GM23248 (cell line): ENCODE measurements at regions not wholly inside any gene's neighbourhood (a gene's known extent, or its start where the extent isn't known, plus 50 kb on each side); places are given as distances from the start of the nearest gene placed in this dataset.

Experiments
- DNase-seq: peaks from one replicate; pipeline ENCODE4 v3.0.0-alpha.2; 2015
- H2AFZ ChIP-seq: fragments of 200-600 bp; sonication (generic); 2 replicates; pipeline ENCODE4 v1.6.1; 2016; ENCODE audit warnings: antibody characterized with exemption
- H3F3A ChIP-seq: fragments of 200-600 bp; sonication (generic); 2 replicates; pipeline ENCODE4 v1.6.1; 2016; ENCODE audit warnings: mild to moderate bottlenecking, antibody characterized with exemption, mixed run types; ENCODE audit not compliant: insufficient read depth
- H3K27ac ChIP-seq: fragments of 200-600 bp; sonication (generic); 2 replicates; pipeline ENCODE4 v1.5.1; 2016; ENCODE audit warnings: mild to moderate bottlenecking
- H3K27me3 ChIP-seq: fragments of 200-600 bp; sonication (generic); replicated peaks from 2 replicates; pipeline ENCODE4 v1.6.1; 2016; ENCODE audit warnings: mild to moderate bottlenecking; ENCODE audit not compliant: insufficient read depth
- H3K36me3 ChIP-seq: fragments of 200-600 bp; sonication (generic); 2 replicates; pipeline ENCODE4 v1.6.1; 2016; ENCODE audit warnings: low read depth, mild to moderate bottlenecking
- H3K4me1 ChIP-seq: fragments of 200-600 bp; sonication (generic); 2 replicates; pipeline ENCODE4 v1.6.1; 2016; ENCODE audit warnings: mild to moderate bottlenecking; ENCODE audit not compliant: insufficient read depth
- H3K4me2 ChIP-seq: fragments of 200-600 bp; sonication (generic); one replicate; pipeline ENCODE4 v1.6.1; 2016; ENCODE audit warnings: mild to moderate bottlenecking; ENCODE audit not compliant: unreplicated experiment
- H3K4me3 ChIP-seq: fragments of 200-600 bp; sonication (generic); 2 replicates; pipeline ENCODE4 v1.5.1; 2016; ENCODE audit warnings: mild to moderate bottlenecking
- H3K79me2 ChIP-seq: fragments of 200-600 bp; sonication (generic); 2 replicates; pipeline ENCODE4 v1.6.1; 2016; ENCODE audit warnings: mild to moderate bottlenecking; ENCODE audit not compliant: insufficient read depth
- H3K9ac ChIP-seq: fragments of 200-600 bp; sonication (generic); 2 replicates; pipeline ENCODE4 v1.6.1; 2016; ENCODE audit warnings: mild to moderate bottlenecking
- H3K9me2 ChIP-seq: fragments of 200-600 bp; sonication (generic); 2 replicates; pipeline ENCODE4 v1.6.1; 2016; ENCODE audit warnings: mixed run types, mild to moderate bottlenecking, moderate library complexity; ENCODE audit not compliant: insufficient read depth
- H3K9me3 ChIP-seq: fragments of 200-600 bp; sonication (generic); one replicate; pipeline ENCODE4 v1.6.1; 2017; ENCODE audit warnings: low read depth
- H4K20me1 ChIP-seq: fragments of 200-600 bp; sonication (generic); 2 replicates; pipeline ENCODE4 v1.6.0; 2016; ENCODE audit not compliant: insufficient read depth
- EZH2 ChIP-seq: fragments of 200-600 bp; sonication (generic); IDR thresholded peaks from 2 replicates; pipeline ENCODE4 v1.6.1; 2018; ENCODE audit warnings: antibody characterized with exemption, mild to moderate bottlenecking; ENCODE audit not compliant: insufficient read depth, poor library complexity, severe bottlenecking
- EZH2phosphoT487 ChIP-seq: fragments of 200-600 bp; sonication (generic); IDR thresholded peaks from 2 replicates; pipeline ENCODE4 v1.6.1; 2018; ENCODE audit warnings: antibody characterized with exemption, moderate library complexity, mild to moderate bottlenecking, low read depth; ENCODE audit not compliant: insufficient read depth
- WGBS, 2 experiments: methylation state at CpG; one replicate each; pipeline ENCODE4 v1.1.6; 2015 to 2017; ENCODE audit warnings: low lambda C conversion rate in 2 of 2, low coverage in 1 of 2; ENCODE audit errors: missing lambda C conversion rate in 2 of 2; 5-methylcytosine and 5-hydroxymethylcytosine counted together
- in situ Hi-C: fragments of 300-500 bp; cut with MboI; formaldehyde crosslinking; loops from 2 replicates; pipeline ENCODE4 v1.15.0; 2020

DNA sequence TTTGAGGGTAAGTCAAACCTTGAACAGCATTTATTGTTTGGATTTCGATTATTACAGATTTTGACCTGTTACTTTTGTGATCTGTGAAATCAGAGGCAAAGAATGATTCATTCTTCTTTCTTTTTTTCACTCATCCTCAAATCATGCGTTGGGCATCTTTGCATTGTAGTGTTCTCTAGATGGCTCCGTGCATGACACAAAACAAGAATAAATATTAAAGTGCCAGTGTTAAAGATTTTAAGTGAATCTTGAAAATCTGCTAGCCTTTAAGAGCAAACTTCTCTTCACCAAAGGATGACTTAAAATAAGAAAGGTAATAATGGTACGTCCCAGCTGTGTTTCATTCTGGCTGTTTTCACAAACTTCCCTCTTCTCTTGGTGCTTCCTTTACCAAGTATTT lies 361.9 kb upstream of the SMARCA2 start:
- H3K4me3 ChIP-seq: no peak overlapping the region
- H3K4me1 ChIP-seq: no peaks in the 10 kb centered on the region
- H3K79me2 ChIP-seq: no peaks in the 10 kb centered on the region
- no peak for TF ChIP-seq EZH2
- TF ChIP-seq EZH2phosphoT487: no peak
- no peaks in the 10 kb centered on the region for H3K27me3 ChIP-seq
- H3K9me3 ChIP-seq: no peaks in the 10 kb centered on the region
- no peaks in the 10 kb centered on the region for H3F3A ChIP-seq
- WGBS, 2 experiments: 16% methylated on average over 4 of the region's 4 CpGs
- H3K36me3 ChIP-seq: no peaks in the 10 kb centered on the region
- in situ Hi-C loops: no loop called here
- H4K20me1 ChIP-seq: no peaks in the 10 kb centered on the region
- no peak for DNase-seq
- no peak overlapping the region for H3K4me2 ChIP-seq
- no peak overlapping the region for H2AFZ ChIP-seq
- no peak overlapping the region for H3K9ac ChIP-seq
- no peak overlapping the region for H3K27ac ChIP-seq
- no peaks in the 10 kb centered on the region for H3K9me2 ChIP-seq

DNA sequence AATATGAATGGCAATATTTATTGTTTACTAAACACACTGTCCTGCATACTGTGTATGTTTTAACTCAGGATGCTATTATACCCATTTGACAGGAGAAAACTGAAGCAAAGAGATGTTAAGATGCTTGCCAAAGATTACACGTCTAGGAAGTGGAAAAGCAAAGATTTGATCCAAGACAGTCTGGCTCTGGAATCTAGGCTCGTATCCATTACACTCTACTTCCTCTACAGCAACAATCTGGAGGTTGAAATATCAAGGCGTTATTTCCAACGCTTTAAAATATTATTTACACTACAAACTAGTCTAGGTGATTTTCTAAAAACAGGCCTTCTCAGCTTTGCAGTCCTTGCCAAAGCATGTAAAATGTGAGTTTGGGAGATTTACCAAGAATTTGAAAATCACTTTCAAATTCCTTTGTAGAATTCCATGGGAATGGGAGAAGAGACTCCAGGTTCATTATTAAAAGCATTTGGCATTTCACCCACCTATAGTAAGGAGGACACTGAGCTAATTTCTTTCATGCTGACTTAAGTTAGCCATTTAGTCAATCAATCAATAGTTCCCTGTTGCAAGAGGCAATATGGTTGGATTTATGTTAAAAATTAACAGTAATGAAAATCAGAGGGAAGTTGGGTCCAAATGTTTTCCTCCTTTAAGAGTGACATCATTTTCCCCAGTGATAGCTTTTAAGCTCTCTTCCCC lies 356.3 kb upstream of the SMARCA2 start:
- no peak overlapping the region for H3K9ac ChIP-seq
- H3K9me2 ChIP-seq: no peaks in the 10 kb centered on the region
- H3K4me3 ChIP-seq: no peak overlapping the region
- DNase-seq: no peak
- H2AFZ ChIP-seq: no peak overlapping the region
- H3K4me2 ChIP-seq: no peak overlapping the region
- no peaks in the 10 kb centered on the region for H3F3A ChIP-seq
- H3K4me1 ChIP-seq: no peaks in the 10 kb centered on the region
- no peaks in the 10 kb centered on the region for H4K20me1 ChIP-seq
- no peaks in the 10 kb centered on the region for H3K27me3 ChIP-seq
- no peak overlapping the region for H3K27ac ChIP-seq
- WGBS, 2 experiments: 19 to 30% methylated on average over 4 of the region's 4 CpGs
- no peaks in the 10 kb centered on the region for H3K79me2 ChIP-seq
- in situ Hi-C loops: no loop called here
- TF ChIP-seq EZH2: no peak
- no peak for TF ChIP-seq EZH2phosphoT487
- H3K36me3 ChIP-seq: no peaks in the 10 kb centered on the region
- no peaks in the 10 kb centered on the region for H3K9me3 ChIP-seq

DNA sequence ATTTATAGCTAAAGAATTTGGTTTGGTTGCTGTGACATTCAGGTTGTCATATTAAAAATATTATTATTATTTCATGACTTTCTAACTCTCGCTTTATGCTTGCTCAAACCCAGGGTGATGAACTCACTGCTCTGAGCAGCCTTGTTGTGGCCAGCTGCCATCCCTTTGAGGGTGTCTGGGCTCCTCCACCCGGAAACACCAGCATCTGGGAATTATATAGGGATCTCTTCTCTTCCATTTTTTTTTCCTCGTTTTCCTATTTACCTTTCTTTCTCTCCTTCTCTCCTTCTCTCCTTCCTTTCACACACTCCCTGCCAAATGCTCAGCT lies 355.8 kb upstream of the SMARCA2 start:
- H3K9me2 ChIP-seq: no peaks in the 10 kb centered on the region
- no peaks in the 10 kb centered on the region for H3K79me2 ChIP-seq
- 15 to 21% methylated on average over 3 of the region's 3 CpGs for WGBS, 2 experiments
- H3K36me3 ChIP-seq: no peaks in the 10 kb centered on the region
- H3K4me1 ChIP-seq: no peaks in the 10 kb centered on the region
- TF ChIP-seq EZH2 (no peak), EZH2phosphoT487 (no peak)
- no peaks in the 10 kb centered on the region for H3K27me3 ChIP-seq
- no peaks in the 10 kb centered on the region for H3K9me3 ChIP-seq
- no peak overlapping the region for H3K27ac ChIP-seq
- H3K9ac ChIP-seq: no peak overlapping the region
- DNase-seq: no peak
- no peak overlapping the region for H3K4me2 ChIP-seq
- no peak overlapping the region for H3K4me3 ChIP-seq
- no peak overlapping the region for H2AFZ ChIP-seq
- H3F3A ChIP-seq: no peaks in the 10 kb centered on the region
- H4K20me1 ChIP-seq: no peaks in the 10 kb centered on the region
- in situ Hi-C loops: no loop called here

DNA sequence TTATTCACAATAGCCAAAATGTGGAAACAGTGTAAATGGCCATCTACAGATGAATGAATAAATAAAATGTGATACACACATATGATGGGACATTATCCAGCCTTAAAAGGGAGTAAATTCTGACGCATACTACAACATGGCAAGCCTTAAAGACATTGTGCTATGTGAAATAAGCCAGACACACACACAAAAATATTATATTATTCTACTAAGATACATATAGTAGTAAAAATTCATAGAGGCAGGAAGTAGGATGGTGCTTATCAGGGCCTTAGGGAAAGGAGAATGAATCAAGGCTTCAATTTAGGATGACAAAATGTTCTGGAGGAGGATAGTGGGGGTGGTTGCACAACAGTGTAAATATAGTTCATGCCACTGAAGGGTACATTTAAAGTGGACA lies 346.7 kb upstream of the SMARCA2 start:
- no peak overlapping the region for H3K9ac ChIP-seq
- H3K27me3 ChIP-seq: no peaks in the 10 kb centered on the region
- H3F3A ChIP-seq: no peaks in the 10 kb centered on the region
- H3K9me2 ChIP-seq: no peaks in the 10 kb centered on the region
- H3K79me2 ChIP-seq: no peaks in the 10 kb centered on the region
- no peak overlapping the region for H3K4me2 ChIP-seq
- no peaks in the 10 kb centered on the region for H3K4me1 ChIP-seq
- DNase-seq: no peak
- H3K36me3 ChIP-seq: no peaks in the 10 kb centered on the region
- H3K9me3 ChIP-seq: no peaks in the 10 kb centered on the region
- WGBS, 2 experiments: 48 to 62% methylated on average over 1 of the region's 1 CpG
- H4K20me1 ChIP-seq: no peaks in the 10 kb centered on the region
- in situ Hi-C loops: no loop called here
- no peak overlapping the region for H3K4me3 ChIP-seq
- TF ChIP-seq EZH2: no peak
- no peak for TF ChIP-seq EZH2phosphoT487
- no peak overlapping the region for H2AFZ ChIP-seq
- no peak overlapping the region for H3K27ac ChIP-seq

DNA sequence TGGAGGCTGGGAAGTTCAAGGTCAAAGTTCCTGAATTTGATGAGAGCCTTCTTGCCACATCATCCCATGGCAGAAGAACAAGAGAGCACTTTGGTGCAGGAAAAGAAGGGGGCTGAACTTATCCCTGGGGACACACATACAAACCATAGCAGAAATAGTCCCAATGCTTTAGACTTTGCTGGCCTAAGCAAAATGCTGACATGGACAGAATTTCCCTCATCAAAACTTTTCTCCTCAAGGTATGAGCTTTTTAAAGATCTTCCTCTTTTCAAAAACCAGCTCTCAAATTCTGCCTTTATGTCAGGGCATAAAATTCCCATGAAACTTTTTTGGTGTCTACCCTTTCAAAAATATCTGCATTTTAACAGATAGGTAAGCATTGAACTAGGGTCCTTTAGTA lies 341.8 kb upstream of the SMARCA2 start:
- H2AFZ ChIP-seq: no peak overlapping the region
- no peak overlapping the region for H3K27ac ChIP-seq
- H3K79me2 ChIP-seq: no peaks in the 10 kb centered on the region
- no peak overlapping the region for H3K4me3 ChIP-seq
- in situ Hi-C loops: no loop called here
- no peak overlapping the region for H3K9ac ChIP-seq
- no peak overlapping the region for H3K4me2 ChIP-seq
- H3K4me1 ChIP-seq: no peaks in the 10 kb centered on the region
- no peaks in the 10 kb centered on the region for H3K36me3 ChIP-seq
- no peaks in the 10 kb centered on the region for H3K27me3 ChIP-seq
- H4K20me1 ChIP-seq: no peaks in the 10 kb centered on the region
- TF ChIP-seq EZH2phosphoT487: no peak
- TF ChIP-seq EZH2: no peak
- H3K9me3 ChIP-seq: no peaks in the 10 kb centered on the region
- H3K9me2 ChIP-seq: no peaks in the 10 kb centered on the region
- no peaks in the 10 kb centered on the region for H3F3A ChIP-seq
- DNase-seq: no peak
